ENCODE measurements at regions not wholly inside any gene's neighbourhood (a gene's known extent, or its start where the extent isn't known, plus 50 kb on each side); places are given as distances from the start of the nearest gene placed in this dataset.

- TF ChIP-seq SP1 (IDR thresholded peaks at IDR 0.05) (no peak), CTCF (IDR thresholded peaks at IDR 0.05; ENCODE audit: low read depth, low read length, missing input control) (no peak), GABPA (IDR thresholded peaks at IDR 0.05 in 1 of 2, conservative IDR thresholded peaks at IDR 0.05 in 1 of 2) (no peak), EGR1 (IDR thresholded peaks at IDR 0.05; ENCODE audit: low read depth in 2 of 2) (no peak), FOXA1 (IDR thresholded peaks at IDR 0.05) (no peak), YY1 (IDR thresholded peaks at IDR 0.05) (no peak)
- TF ChIP-seq, protein P1, sequence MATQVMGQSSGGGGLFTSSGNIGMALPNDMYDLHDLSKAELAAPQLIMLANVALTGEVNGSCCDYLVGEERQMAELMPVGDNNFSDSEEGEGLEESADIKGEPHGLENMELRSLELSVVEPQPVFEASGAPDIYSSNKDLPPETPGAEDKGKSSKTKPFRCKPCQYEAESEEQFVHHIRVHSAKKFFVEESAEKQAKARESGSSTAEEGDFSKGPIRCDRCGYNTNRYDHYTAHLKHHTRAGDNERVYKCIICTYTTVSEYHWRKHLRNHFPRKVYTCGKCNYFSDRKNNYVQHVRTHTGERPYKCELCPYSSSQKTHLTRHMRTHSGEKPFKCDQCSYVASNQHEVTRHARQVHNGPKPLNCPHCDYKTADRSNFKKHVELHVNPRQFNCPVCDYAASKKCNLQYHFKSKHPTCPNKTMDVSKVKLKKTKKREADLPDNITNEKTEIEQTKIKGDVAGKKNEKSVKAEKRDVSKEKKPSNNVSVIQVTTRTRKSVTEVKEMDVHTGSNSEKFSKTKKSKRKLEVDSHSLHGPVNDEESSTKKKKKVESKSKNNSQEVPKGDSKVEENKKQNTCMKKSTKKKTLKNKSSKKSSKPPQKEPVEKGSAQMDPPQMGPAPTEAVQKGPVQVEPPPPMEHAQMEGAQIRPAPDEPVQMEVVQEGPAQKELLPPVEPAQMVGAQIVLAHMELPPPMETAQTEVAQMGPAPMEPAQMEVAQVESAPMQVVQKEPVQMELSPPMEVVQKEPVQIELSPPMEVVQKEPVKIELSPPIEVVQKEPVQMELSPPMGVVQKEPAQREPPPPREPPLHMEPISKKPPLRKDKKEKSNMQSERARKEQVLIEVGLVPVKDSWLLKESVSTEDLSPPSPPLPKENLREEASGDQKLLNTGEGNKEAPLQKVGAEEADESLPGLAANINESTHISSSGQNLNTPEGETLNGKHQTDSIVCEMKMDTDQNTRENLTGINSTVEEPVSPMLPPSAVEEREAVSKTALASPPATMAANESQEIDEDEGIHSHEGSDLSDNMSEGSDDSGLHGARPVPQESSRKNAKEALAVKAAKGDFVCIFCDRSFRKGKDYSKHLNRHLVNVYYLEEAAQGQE (IDR thresholded peaks at IDR 0.05), result no peak
Measured at GRCh38 chr2:16466133-16466820, 199.4 kb downstream of the CYRIA start.
